Superior temporal gyrus (tissue), 1 donor: ENCODE measurements at regions not wholly inside any gene's neighbourhood (a gene's known extent, or its start where the extent isn't known, plus 50 kb on each side); places are given as distances from the start of the nearest gene placed in this dataset.

Experiments
- DNase-seq: peaks from one replicate; pipeline ENCODE4 v3.0.0-alpha.2; 2016; ENCODE audit errors: extremely low spot score

- no peak for DNase-seq
Observed at GRCh38 chr3:34239875-34240274, 441.4 kb downstream of the PDCD6IP start.

- no peak for DNase-seq
Observed at GRCh38 chr3:34247401-34247800, 449.0 kb downstream of the PDCD6IP start.

DNA sequence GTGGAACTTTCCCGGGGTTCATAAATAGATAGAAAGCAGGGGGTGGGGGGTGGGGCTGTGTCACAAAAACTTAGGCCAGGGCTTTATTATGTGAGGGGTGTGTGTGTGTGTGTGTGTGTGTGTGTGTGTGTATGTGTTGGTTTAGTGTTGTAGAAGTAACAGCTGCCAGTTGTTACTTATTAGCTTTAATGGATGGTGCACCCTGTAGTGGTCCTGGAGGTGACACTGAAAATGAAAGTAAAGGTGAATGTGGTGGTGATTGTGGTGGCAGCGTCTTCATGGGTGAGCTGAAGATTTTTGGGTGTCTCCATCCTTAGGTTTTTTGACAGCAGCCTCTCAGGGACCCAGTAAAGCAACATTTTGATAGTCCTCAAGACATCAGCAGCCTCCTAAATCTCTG, 449.9 kb downstream of the PDCD6IP start:
- DNase-seq: no peak

GRCh38 chr3:34254285-34254684, 455.9 kb downstream of the PDCD6IP start:
- no peak for DNase-seq

GRCh38 chr3:34256021-34256420, 457.6 kb downstream of the PDCD6IP start:
- DNase-seq: peak; percentile 35

DNA sequence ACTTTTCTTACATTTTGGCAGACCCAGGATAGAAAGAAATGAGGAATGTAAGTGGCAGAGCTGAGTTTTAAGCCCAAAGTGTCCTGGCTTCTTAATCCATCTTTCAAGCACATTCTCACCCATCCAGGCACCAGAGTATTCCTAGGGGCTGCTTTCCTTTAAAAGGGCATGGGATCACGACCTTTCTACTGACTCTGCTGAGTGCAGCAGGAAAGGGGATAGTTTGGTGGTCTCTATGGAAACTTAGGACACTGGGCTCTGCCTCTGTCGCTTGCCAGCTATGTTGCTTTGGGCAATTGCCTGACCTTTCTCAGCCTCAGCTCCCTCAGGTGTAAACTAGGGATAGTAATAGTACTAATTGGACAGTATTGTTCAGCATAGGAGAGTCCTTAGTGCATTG, 458.4 kb downstream of the PDCD6IP start:
- DNase-seq: no peak

GRCh38 chr3:34258271-34258998, 460.0 kb downstream of the PDCD6IP start:
- DNase-seq: no peak

- peak; percentile 80 for DNase-seq
Observed at GRCh38 chr3:34260271-34261000, 462.0 kb downstream of the PDCD6IP start.

DNA sequence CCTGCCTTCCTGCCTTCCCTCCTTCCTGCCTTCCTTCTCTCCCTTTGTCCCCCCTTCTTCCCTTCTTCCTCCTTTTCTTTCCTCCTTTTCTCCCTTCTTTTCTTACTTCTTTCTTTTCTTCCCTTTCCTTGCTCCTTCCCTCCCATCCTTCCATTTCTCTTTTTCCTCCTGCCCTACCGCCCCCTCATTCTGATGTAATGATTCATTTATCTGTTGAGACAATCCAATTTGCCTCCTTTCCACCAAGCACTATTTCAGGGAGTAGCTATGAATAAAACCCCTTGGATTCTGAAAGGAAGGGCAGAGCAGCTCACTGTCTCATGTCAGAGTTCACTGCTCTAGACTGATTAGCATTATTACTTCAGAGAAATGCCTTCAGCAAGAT, 462.6 kb downstream of the PDCD6IP start:
- DNase-seq: no peak

GRCh38 chr3:34263101-34263621, 464.7 kb downstream of the PDCD6IP start:
- no peak for DNase-seq

DNA sequence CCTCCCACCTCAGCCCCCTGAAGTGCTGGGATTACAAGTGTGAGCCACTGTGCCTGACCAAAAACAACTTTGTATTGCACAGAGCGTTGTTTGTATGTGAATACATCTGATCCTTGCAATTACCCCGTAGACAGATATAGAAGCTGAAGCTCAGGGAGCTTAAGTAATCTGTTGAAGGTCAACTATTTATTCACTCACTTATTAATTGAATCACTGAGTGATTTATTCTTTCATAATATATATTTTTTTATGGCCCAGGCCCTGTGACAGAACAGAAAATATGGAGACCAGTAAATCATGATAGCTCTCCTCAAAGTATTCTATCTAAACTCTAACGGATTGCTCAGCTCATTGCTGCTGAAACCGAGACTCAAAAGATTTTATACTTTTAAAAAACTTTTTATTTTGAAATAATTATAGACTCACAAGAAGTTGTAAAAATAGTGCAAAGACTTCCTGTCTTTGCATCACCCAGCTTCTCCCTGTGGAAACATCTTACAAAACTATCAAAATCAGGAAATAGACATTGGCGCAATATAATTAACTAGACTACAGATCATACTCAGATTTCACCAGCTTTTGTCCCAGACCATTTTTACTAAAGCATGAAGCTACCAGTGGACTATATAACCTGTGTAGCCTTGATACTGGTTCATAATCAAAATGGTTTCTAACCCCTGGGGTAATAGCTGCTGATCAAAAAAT, 466.1 kb downstream of the PDCD6IP start:
- no peak for DNase-seq

GRCh38 chr3:34267088-34267487, 468.7 kb downstream of the PDCD6IP start:
- DNase-seq: no peak

- no peak for DNase-seq
Observed at GRCh38 chr3:34268032-34268709, 469.7 kb downstream of the PDCD6IP start.

DNA sequence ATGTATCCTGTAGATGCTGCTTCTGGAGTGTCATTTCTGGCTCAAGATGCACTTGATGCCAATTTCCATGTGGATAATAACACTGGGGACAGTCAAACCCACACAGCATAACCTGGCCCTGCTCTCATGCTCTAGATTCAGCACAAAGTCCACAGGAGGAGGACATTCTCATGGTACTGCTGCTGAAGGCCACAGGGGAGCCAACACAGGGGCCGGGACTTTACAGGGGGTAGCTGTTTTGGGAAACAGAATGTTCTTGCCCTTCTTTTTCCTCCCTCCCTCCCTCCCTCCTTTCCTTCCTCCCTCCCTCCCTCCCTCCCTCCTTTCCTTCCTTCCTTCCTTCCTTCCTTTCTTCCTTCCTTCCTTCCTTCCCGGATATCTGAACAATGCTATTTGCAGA, 477.4 kb downstream of the PDCD6IP start:
- DNase-seq: no peak

DNA sequence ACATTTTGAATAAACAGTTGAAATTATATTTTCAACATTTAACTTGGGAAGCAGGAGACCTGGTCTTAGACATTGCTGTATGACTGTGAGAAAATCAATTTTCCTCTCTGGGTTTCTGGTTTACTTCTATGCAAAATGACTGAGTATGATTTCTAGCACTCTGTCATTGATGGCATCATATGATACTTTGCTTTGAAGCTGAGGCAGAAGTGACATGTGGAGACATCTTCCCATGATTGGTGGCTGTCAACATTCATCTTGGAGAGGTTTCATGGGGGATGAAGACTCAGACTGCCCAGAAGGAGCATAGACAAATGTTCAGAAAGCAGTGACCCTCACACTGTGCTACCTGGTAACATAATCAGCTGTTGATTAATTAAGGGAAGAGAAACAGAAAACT, 477.9 kb downstream of the PDCD6IP start:
- DNase-seq: no peak

GRCh38 chr3:34277110-34277509, 478.7 kb downstream of the PDCD6IP start:
- no peak for DNase-seq

- DNase-seq: no peak
Observed at GRCh38 chr3:34279901-34280300, 481.5 kb downstream of the PDCD6IP start.

DNA sequence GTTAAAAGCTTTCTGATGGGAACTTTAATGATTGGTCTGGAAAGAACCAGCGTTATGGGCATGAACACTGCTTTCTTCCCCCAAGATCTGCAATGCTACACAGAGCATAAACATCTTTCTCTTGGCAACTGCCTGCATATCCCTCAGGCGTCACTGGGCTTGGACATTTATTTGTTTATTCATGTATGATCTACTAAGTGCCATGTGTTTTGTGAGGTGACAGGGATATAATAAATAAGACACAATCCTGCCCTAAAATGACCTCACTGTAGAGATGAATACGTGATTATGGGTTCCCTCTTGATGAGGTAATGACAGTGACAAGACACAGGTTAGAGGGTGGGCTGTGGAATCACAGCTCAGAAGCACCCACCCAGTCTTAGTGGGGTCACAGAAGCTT, 485.3 kb downstream of the PDCD6IP start:
- DNase-seq: no peak

GRCh38 chr3:34284959-34285826, 486.8 kb downstream of the PDCD6IP start:
- no peak for DNase-seq

- DNase-seq: no peak
Observed at GRCh38 chr3:34285827-34286188, 487.4 kb downstream of the PDCD6IP start.
